NCI-H1105 (cell line): ENCODE measurements at regions not wholly inside any gene's neighbourhood (a gene's known extent, or its start where the extent isn't known, plus 50 kb on each side); places are given as distances from the start of the nearest gene placed in this dataset.

Experiments
- DNase-seq: peaks from one replicate; lab custom pipeline; 2025; lab: John Stamatoyannopoulos, UW

DNA sequence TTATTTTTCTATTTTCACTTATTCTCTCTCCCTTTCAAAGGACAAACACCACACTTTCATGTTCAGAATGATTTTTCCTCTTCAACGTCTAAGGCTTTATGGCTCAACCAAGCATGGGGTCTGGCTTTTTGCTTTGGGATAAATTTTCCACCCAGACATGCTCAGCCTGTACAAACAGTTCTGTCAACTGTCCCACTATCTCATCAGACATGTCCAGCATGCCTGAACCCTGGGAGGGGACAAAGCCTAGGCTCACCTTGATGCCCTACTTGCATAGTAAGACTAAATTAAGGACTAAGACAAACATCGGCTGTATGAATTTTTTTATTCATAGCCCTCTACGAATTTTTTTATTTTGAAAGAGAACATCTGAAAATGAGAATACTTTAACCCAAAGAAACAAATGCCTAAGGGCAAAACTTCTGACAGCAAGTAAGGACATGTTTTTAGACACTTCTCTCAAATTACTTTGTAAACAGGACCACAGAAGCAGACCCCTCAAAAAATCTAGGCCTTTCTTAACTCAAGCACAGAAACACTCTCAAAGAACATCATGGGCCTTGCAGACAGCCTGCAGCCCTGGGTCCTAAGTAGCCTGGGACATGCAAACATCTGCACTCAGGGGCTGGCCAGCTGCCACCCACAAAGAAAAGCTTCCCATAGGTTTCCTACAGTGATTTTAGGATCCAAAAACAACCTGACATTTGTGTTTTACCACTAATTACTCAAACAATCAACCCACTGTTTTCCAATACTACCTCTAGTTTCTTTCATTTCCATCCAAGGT, 72.3 kb upstream of the PALMD start:
- DNase-seq: no peak

DNA sequence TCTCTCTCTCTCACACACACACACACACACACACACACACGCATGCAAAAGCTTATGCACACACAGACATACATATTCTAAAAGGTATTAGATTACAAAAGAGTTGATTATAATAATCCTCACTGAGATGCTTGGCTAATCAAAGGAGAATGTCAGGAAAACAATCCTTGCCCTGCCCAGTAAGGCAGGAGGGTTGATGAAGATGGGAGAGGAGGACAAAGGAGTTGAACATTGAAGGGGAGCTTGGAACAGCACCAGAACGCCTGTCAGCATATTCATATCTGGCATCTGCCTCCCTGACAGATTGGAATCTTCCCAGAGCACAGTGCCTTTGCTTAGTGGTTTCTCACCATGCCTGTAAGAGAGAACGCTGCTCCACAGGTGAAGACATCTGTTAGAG, 68.6 kb upstream of the PALMD start:
- no peak for DNase-seq

DNA sequence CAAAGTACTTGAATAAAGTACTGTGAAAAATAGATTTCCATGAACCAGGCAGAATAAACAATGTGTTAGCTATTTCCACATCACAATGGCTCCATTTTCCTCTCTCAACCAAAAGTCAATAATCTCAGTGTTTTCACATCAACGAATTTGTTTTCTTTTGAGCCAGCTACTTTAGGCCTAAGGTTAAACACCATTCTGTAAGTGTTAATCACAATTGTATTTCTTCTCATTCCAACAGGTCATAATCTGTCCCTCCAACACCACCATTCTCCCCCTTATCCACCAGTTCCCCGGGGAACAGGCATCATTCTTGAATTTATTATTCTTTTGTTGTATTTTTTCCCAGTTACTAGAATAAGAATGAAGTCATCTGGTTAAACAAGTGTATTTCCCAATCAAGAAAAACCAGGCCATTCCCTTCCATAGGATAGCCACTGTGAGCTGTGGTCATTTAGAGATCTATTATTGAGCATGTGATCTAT, 66.2 kb upstream of the PALMD start:
- DNase-seq: no peak

DNA sequence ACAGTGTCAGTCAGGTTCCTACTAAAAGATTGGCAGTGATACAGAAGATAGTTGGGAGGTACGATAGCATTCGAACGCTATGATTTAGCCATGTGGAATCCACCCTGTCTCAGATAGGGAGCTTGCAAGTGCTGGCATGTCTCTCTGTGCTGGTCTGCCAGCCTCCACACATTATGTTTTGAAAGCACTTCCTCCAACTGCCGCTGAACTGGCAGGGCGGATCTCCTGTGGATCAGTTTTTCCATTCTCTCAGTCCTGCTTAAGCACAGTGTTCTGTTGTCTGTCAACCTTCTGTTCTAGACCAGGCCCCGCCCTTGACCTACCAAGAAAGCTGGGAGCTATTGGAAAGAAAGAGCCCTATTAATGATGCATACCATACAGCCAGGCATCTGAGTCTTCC, 65.5 kb upstream of the PALMD start:
- DNase-seq: no peak

DNA sequence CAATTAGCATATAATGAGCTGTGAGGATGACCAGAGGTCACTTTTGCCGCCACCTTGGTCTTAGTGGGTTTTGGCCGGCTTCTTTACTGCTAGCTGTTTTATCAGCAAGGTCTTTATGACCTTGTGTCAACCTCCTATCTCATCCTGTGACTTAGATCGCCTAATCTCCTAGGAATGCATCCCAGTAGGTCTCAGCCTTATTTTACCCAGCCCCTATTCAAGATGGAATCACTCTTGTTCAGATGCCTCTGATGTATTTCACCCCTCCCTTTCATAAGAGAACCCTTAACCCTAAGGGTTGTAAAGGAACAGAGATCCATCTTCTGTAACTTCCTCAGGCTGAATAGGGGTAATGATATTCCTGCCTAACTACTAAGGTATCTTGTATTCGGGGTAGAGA, 58.9 kb upstream of the PALMD start:
- no peak for DNase-seq

DNA sequence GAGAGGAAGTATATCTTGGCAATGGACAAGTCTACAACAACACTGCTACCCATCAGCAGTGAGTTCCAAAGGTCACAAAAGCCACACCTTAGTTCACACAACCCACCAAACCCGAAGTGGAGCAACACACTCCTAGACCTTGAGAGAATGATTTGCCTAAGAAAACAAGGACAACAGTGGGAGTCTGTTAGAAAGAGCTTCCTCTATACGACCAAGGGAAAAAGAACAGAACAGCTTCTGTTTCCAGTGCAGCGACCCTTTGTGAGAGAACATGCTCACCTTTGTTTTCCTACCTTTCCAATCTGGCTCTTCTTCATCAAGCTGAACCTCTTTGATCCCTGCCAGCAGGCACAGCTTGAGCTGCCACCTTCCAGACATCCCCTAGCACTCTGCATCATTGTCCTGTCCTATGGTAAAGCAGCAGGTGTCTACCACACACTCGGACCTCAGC, 56.7 kb upstream of the PALMD start:
- DNase-seq: no peak

DNA sequence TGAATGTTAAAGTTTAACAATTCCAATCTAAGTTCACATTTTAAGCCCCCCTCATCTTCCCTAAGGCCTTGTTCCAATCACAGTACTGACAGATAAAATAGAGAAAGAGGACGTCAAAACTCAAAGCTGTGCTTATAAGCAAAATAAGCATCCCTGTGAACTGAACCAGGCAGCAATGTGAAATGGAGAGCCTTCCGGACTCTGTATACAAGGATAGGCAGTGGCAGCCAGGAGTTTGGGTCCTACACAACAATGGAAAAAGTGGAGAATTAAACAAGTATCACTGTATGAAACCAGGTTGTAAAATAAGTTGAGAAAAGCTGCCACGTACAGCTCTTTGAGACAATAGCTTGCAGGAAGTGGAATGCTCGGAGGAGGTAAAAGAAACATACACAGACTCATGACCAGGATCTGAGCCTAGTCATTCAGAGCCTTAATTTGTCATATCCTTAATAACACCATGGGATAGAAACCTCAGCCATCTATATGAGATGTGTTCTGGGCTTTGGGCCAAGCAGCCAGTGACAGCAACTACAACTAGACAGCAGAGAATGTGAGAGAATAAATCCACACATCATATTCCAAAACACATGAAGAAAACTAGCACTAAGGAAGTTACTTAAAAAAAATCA, 55.2 kb upstream of the PALMD start:
- DNase-seq: peak; percentile 47

DNA sequence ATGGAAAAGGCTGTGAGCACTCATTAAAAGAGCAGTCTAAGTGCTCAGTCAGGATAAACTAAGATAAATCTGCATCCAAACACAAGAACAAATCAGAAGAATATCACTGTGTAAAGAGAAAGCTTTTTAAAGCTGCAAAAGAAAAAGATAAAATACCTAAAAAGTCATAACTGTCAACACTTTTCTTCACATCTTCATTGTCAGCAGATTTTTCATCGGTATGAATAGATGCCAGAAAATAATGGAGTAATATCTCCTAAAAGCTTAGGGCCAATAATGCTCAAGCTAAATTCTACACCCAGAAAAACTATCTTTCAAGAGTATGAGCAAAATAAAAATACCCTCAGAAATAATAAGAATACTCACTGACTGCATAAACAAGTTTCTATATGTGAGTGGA, 54.0 kb upstream of the PALMD start:
- DNase-seq: no peak

DNA sequence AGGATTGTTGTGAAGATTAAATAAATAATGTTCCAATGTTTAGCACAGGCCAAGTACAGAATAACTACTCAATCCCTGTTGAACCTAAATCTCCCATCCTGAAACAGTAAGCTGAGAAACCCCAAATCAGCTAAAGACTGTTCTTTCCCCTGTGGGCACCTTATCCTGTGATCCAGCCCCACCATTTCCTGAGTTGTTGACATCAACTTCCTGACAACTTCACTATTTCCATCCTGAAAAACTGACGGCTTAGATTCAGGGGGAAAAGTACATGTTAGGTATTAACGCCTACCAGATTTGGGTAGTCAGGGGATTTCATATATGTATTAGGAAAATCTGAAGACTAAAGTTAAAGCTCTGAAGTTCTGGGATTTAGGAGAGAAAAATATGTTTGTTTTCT, 51.7 kb upstream of the PALMD start:
- no peak for DNase-seq

DNA sequence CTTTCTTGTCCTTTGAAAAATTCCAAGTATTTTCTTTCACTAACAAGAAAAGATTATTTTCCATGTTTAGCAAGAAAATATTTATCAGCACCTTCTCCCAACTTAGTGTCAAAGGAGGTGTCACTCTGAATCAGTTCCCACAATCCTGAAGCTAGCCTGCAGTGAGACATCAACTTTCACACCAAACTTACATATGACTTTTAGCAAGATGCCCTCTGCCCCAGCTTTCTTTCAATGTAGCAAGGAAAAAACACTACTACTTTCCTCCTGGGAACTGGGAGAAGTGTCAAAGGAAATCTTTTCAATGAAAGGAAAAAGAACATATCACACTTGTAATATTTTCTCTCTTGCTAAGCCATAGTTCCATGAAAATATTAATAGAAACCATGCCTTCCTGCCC, 50.9 kb upstream of the PALMD start:
- DNase-seq: no peak

DNA sequence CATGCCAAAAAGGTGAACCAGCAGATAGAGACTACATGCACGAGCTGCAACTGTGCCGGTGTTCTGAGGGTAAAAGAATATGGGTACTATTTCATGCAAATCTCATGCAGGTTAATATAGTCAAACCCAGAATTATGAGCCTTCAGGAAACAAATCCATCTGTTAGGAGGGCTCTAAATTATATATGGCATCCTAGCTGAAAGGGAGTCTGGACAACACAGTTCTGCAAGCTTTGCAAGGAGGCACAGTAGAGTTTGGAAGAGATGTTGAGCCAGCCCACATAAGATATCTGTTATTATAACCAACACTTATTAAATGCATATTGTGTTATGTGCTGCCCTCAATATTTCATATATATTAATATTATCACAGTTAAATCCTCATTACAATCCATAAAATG, 50.5 kb upstream of the PALMD start:
- DNase-seq: no peak
